Upper lobe of left lung (tissue), 4 donors: ENCODE measurements at regions not wholly inside any gene's neighbourhood (a gene's known extent, or its start where the extent isn't known, plus 50 kb on each side); places are given as distances from the start of the nearest gene placed in this dataset.

Source experiments
- EP300 ChIP-seq, 4 donors: sonication (generic); formaldehyde crosslinking; IDR thresholded peaks; one replicate each; pipeline ENCODE4 v1.5.1; 2017; ENCODE audit warnings: antibody characterized with exemption in 4 of 4, control low read depth in 2 of 4
- POLR2A ChIP-seq, 4 donors: fragments of 450-650 bp; IDR thresholded peaks; one replicate each; pipeline ENCODE4 v1.5.1; 2016 to 2017; ENCODE audit warnings: antibody characterized with exemption in 4 of 4, mild to moderate bottlenecking in 2 of 4
- POLR2AphosphoS5 ChIP-seq, 2 donors: sonication (generic); formaldehyde crosslinking; IDR thresholded peaks; one replicate each; pipeline ENCODE4 v1.5.1; 2017; ENCODE audit warnings: antibody characterized with exemption in 2 of 2
- TF ChIP-seq, protein P1 (sequence below), 6 experiments: fragments of 450-650 bp in 4 of 6; fragments of 200-600 bp in 2 of 6; sonication (generic) in 2 of 6; IDR thresholded peaks; one replicate each; pipeline ENCODE4 v1.5.1; 2016 to 2019; ENCODE audit warnings: antibody characterized with exemption in 6 of 6

DNA sequence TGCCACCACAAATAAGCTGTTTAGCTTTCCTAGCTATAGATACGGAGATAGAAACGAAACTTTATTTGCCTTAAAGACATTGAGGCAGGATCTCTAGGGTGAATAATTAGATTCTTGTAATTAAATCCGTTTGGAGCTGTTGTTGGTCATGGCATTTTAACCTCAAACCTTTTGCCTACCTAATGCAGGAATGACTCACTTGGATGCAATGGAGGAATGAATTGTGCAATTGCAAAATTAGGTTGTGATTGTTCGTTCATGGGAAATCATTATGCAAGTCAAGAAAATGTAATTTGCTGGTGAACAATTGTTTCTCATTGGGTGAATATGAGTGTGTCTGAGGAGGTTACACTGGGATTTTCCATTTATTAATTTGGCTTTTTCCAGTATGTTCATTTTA is 703.5 kb downstream of the GATA3 start:
- TF ChIP-seq, protein P1, sequence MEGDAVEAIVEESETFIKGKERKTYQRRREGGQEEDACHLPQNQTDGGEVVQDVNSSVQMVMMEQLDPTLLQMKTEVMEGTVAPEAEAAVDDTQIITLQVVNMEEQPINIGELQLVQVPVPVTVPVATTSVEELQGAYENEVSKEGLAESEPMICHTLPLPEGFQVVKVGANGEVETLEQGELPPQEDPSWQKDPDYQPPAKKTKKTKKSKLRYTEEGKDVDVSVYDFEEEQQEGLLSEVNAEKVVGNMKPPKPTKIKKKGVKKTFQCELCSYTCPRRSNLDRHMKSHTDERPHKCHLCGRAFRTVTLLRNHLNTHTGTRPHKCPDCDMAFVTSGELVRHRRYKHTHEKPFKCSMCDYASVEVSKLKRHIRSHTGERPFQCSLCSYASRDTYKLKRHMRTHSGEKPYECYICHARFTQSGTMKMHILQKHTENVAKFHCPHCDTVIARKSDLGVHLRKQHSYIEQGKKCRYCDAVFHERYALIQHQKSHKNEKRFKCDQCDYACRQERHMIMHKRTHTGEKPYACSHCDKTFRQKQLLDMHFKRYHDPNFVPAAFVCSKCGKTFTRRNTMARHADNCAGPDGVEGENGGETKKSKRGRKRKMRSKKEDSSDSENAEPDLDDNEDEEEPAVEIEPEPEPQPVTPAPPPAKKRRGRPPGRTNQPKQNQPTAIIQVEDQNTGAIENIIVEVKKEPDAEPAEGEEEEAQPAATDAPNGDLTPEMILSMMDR (IDR thresholded peaks at IDR 0.05): no peak
- no peak for TF ChIP-seq EP300 (IDR thresholded peaks at IDR 0.05)
- no peak for TF ChIP-seq POLR2A (IDR thresholded peaks at IDR 0.05)
- no peak for TF ChIP-seq POLR2AphosphoS5 (IDR thresholded peaks at IDR 0.05)
